Ascending aorta (tissue), 2 donors: ENCODE measurements at regions not wholly inside any gene's neighbourhood (a gene's known extent, or its start where the extent isn't known, plus 50 kb on each side); places are given as distances from the start of the nearest gene placed in this dataset.

ENCODE experiments used
- DNase-seq, 2 donors: peaks; one replicate each; pipeline ENCODE4 v3.0.0-alpha.2; 2019; ENCODE audit warnings: low spot score in 2 of 2
- H3K27ac ChIP-seq, 2 donors: fragments of 200-600 bp; sonication (generic); one replicate each; pipeline ENCODE4 v1.5.1; 2016 to 2017; ENCODE audit warnings: mild to moderate bottlenecking in 1 of 2
- H3K27me3 ChIP-seq: fragments of 200-600 bp; sonication (generic); one replicate; pipeline ENCODE4 v1.5.1; 2017
- H3K36me3 ChIP-seq, 2 donors: fragments of 200-600 bp; sonication (generic); one replicate each; pipeline ENCODE4 v1.5.1; 2016
- H3K4me1 ChIP-seq, 2 donors: fragments of 200-600 bp; sonication (generic); one replicate each; pipeline ENCODE4 v1.5.1; 2016 to 2017; ENCODE audit warnings: mild to moderate bottlenecking in 1 of 2
- H3K4me3 ChIP-seq, 2 donors: fragments of 200-600 bp; sonication (generic); one replicate each; pipeline ENCODE4 v1.5.1; 2016 to 2017; ENCODE audit warnings: mild to moderate bottlenecking in 1 of 2
- H3K9me3 ChIP-seq, 2 donors: fragments of 200-600 bp; sonication (generic); one replicate each; pipeline ENCODE4 v1.5.1; 2016
- CTCF ChIP-seq, 3 experiments: fragments of 200-600 bp in 2 of 3; fragments of 450-650 bp in 1 of 3; sonication (generic) in 2 of 3; IDR thresholded peaks; one replicate each; pipeline ENCODE4 v1.5.1; 2016 to 2019; ENCODE audit warnings: antibody characterized with exemption in 3 of 3, mild to moderate bottlenecking in 1 of 3, moderate library complexity in 1 of 3
- intact Hi-C: fragments of 100-400 bp; cut with DNase I; formaldehyde crosslinking; loops from one replicate; pipeline ENCODE4 v1.15.1; 2023

- intact Hi-C loops, result no loop called here
- H3K27ac ChIP-seq, result no peak overlapping the region
- no peak for TF ChIP-seq CTCF (IDR thresholded peaks at IDR 0.05)
- no peaks in the 10 kb centered on the region for H3K9me3 ChIP-seq
- H3K4me1 ChIP-seq, result no peaks in the 10 kb centered on the region
- no peak for DNase-seq
- H3K4me3 ChIP-seq, result no peak overlapping the region
- H3K27me3 ChIP-seq, result no peaks in the 10 kb centered on the region
- H3K36me3 ChIP-seq, result no peaks in the 10 kb centered on the region
Observed at GRCh38 chr1:216815260-216816131, 92.3 kb upstream of the ESRRG start.

GRCh38 chr1:216814576-216815259, 91.5 kb upstream of the ESRRG start:
- Histone ChIP-seq H3K27ac (no peak overlapping the region), H3K9me3 (no peaks in the 10 kb centered on the region), H3K4me3 (no peak overlapping the region), H3K4me1 (no peaks in the 10 kb centered on the region), H3K36me3 (no peaks in the 10 kb centered on the region), H3K27me3 (no peaks in the 10 kb centered on the region)
- intact Hi-C loops, result no loop called here
- TF ChIP-seq CTCF (IDR thresholded peaks at IDR 0.05), result no peak
- DNase-seq, result no peak

GRCh38 chr1:216812966-216813365, 89.7 kb upstream of the ESRRG start:
- H3K4me3 ChIP-seq, result no peak overlapping the region
- H3K9me3 ChIP-seq, result no peaks in the 10 kb centered on the region
- no peaks in the 10 kb centered on the region for H3K36me3 ChIP-seq
- TF ChIP-seq CTCF (IDR thresholded peaks at IDR 0.05), result no peak
- no peak overlapping the region for H3K27ac ChIP-seq
- no peak for DNase-seq
- intact Hi-C loops, result no loop called here
- no peaks in the 10 kb centered on the region for H3K4me1 ChIP-seq
- H3K27me3 ChIP-seq, result no peaks in the 10 kb centered on the region

GRCh38 chr1:216809649-216810048, 86.4 kb upstream of the ESRRG start:
- H3K36me3 ChIP-seq, result no peaks in the 10 kb centered on the region
- no peak for TF ChIP-seq CTCF (IDR thresholded peaks at IDR 0.05)
- intact Hi-C loops, result no loop called here
- no peaks in the 10 kb centered on the region for H3K4me1 ChIP-seq
- H3K27ac ChIP-seq, result no peak overlapping the region
- no peaks in the 10 kb centered on the region for H3K27me3 ChIP-seq
- no peaks in the 10 kb centered on the region for H3K9me3 ChIP-seq
- no peak for DNase-seq
- no peak overlapping the region for H3K4me3 ChIP-seq

- intact Hi-C loops, result no loop called here
- H3K27me3 ChIP-seq, result no peaks in the 10 kb centered on the region
- H3K4me1 ChIP-seq, result no peaks in the 10 kb centered on the region
- DNase-seq, result no peak
- no peak for TF ChIP-seq CTCF (IDR thresholded peaks at IDR 0.05)
- no peaks in the 10 kb centered on the region for H3K9me3 ChIP-seq
- no peak overlapping the region for H3K27ac ChIP-seq
- no peak overlapping the region for H3K4me3 ChIP-seq
- H3K36me3 ChIP-seq, result no peaks in the 10 kb centered on the region
Observed at GRCh38 chr1:216807696-216808095, 84.5 kb upstream of the ESRRG start.
